ENCODE measurements at regions not wholly inside any gene's neighbourhood (a gene's known extent, or its start where the extent isn't known, plus 50 kb on each side); places are given as distances from the start of the nearest gene placed in this dataset.

DNA sequence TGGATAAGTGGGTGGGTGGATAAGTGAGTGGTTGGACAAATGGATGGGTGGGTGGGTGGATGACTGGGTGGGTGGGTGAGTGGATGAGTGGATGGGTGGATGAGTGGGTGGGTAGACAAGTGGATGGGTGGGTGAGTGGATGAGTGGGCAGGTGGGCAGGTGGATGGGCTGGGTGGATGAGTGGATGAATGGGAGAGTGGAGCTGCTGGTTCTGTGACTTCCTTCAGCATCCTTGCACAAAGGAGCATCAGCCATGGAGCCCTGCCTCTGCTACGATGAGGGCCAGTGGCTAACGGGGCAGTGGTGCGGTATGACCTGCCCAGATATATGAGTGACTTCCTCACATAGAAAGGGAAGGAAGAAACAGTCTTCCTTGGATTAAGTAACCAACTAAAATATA is 398.7 kb upstream of the IRX4 start:
- TF ChIP-seq POLR2A (IDR thresholded peaks at IDR 0.05) (no peak), EP300 (IDR thresholded peaks at IDR 0.05) (no peak)
- TF ChIP-seq, protein P1, sequence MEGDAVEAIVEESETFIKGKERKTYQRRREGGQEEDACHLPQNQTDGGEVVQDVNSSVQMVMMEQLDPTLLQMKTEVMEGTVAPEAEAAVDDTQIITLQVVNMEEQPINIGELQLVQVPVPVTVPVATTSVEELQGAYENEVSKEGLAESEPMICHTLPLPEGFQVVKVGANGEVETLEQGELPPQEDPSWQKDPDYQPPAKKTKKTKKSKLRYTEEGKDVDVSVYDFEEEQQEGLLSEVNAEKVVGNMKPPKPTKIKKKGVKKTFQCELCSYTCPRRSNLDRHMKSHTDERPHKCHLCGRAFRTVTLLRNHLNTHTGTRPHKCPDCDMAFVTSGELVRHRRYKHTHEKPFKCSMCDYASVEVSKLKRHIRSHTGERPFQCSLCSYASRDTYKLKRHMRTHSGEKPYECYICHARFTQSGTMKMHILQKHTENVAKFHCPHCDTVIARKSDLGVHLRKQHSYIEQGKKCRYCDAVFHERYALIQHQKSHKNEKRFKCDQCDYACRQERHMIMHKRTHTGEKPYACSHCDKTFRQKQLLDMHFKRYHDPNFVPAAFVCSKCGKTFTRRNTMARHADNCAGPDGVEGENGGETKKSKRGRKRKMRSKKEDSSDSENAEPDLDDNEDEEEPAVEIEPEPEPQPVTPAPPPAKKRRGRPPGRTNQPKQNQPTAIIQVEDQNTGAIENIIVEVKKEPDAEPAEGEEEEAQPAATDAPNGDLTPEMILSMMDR (IDR thresholded peaks at IDR 0.05) = no peak
